ENCODE measurements at regions not wholly inside any gene's neighbourhood (a gene's known extent, or its start where the extent isn't known, plus 50 kb on each side); places are given as distances from the start of the nearest gene placed in this dataset.

- no peaks in the 10 kb centered on the region for H3K9me3 ChIP-seq (replicated peaks; ENCODE audit: insufficient read depth, low read length)
- TF ChIP-seq EZH2 (optimal IDR thresholded peaks at IDR 0.05; ENCODE audit: low read depth, low read length) (no peak), EZH2phosphoT487 (IDR thresholded peaks at IDR 0.05; ENCODE audit: low read length) (no peak), CTCF (IDR thresholded peaks at IDR 0.05; ENCODE audit: low read length) (no peak)
- no peak for DNase-seq
- no peaks in the 10 kb centered on the region for H4K20me1 ChIP-seq (ENCODE audit: insufficient read depth, low read length)
- no peaks in the 10 kb centered on the region for H3K4me1 ChIP-seq (ENCODE audit: low read length)
- H3K36me3 ChIP-seq (replicated peaks; ENCODE audit: insufficient read depth, low read length): no peaks in the 10 kb centered on the region
- H3K4me3 ChIP-seq (ENCODE audit: low read length): no peak overlapping the region
- no peak overlapping the region for H3K4me2 ChIP-seq (ENCODE audit: low read depth, low read length)
- H3K9ac ChIP-seq (ENCODE audit: low read length): no peak overlapping the region
- H3K79me2 ChIP-seq (ENCODE audit: low read length): no peaks in the 10 kb centered on the region
- H3K9me2 ChIP-seq (replicated peaks; ENCODE audit: insufficient read depth, low read length): no peaks in the 10 kb centered on the region
- no peaks in the 10 kb centered on the region for H3F3A ChIP-seq (ENCODE audit: insufficient read depth, low read length)
- H3K27me3 ChIP-seq (replicated peaks; ENCODE audit: insufficient read depth, low read length): no peaks in the 10 kb centered on the region
- H3K27ac ChIP-seq (ENCODE audit: low read length): no peak overlapping the region
- H2AFZ ChIP-seq (ENCODE audit: low read length): no peak overlapping the region
These were observed 648.0 kb downstream of the IRX1 start for GRCh38 chr5:4243479-4244264.

GRCh38 chr5:4244306-4244705, 648.7 kb downstream of the IRX1 start:
- Histone ChIP-seq H3K9me2 (replicated peaks; ENCODE audit: insufficient read depth, low read length) (no peaks in the 10 kb centered on the region), H3K4me1 (ENCODE audit: low read length) (no peaks in the 10 kb centered on the region), H3K27me3 (replicated peaks; ENCODE audit: insufficient read depth, low read length) (no peaks in the 10 kb centered on the region), H3K4me3 (ENCODE audit: low read length) (no peak overlapping the region), H3K27ac (ENCODE audit: low read length) (no peak overlapping the region), H3F3A (ENCODE audit: insufficient read depth, low read length) (no peaks in the 10 kb centered on the region), H2AFZ (ENCODE audit: low read length) (no peak overlapping the region), H3K9me3 (replicated peaks; ENCODE audit: insufficient read depth, low read length) (no peaks in the 10 kb centered on the region), H3K4me2 (ENCODE audit: low read depth, low read length) (no peak overlapping the region), H3K36me3 (replicated peaks; ENCODE audit: insufficient read depth, low read length) (no peaks in the 10 kb centered on the region), H4K20me1 (ENCODE audit: insufficient read depth, low read length) (no peaks in the 10 kb centered on the region), H3K9ac (ENCODE audit: low read length) (no peak overlapping the region), H3K79me2 (ENCODE audit: low read length) (no peaks in the 10 kb centered on the region)
- DNase-seq: no peak
- TF ChIP-seq EZH2 (optimal IDR thresholded peaks at IDR 0.05; ENCODE audit: low read depth, low read length) (no peak), CTCF (IDR thresholded peaks at IDR 0.05; ENCODE audit: low read length) (no peak), EZH2phosphoT487 (IDR thresholded peaks at IDR 0.05; ENCODE audit: low read length) (no peak)

GRCh38 chr5:4245076-4245475, 649.4 kb downstream of the IRX1 start:
- DNase-seq: no peak
- Histone ChIP-seq H3K79me2 (ENCODE audit: low read length) (no peaks in the 10 kb centered on the region), H3K9me3 (replicated peaks; ENCODE audit: insufficient read depth, low read length) (no peaks in the 10 kb centered on the region), H3K4me1 (ENCODE audit: low read length) (no peaks in the 10 kb centered on the region), H3K36me3 (replicated peaks; ENCODE audit: insufficient read depth, low read length) (no peaks in the 10 kb centered on the region), H3K9me2 (replicated peaks; ENCODE audit: insufficient read depth, low read length) (no peaks in the 10 kb centered on the region), H4K20me1 (ENCODE audit: insufficient read depth, low read length) (no peaks in the 10 kb centered on the region), H3K4me3 (ENCODE audit: low read length) (no peak overlapping the region), H3K27me3 (replicated peaks; ENCODE audit: insufficient read depth, low read length) (no peaks in the 10 kb centered on the region), H3K27ac (ENCODE audit: low read length) (no peak overlapping the region), H3K9ac (ENCODE audit: low read length) (no peak overlapping the region), H3K4me2 (ENCODE audit: low read depth, low read length) (no peak overlapping the region), H3F3A (ENCODE audit: insufficient read depth, low read length) (no peaks in the 10 kb centered on the region), H2AFZ (ENCODE audit: low read length) (no peak overlapping the region)
- TF ChIP-seq EZH2phosphoT487 (IDR thresholded peaks at IDR 0.05; ENCODE audit: low read length) (no peak), CTCF (IDR thresholded peaks at IDR 0.05; ENCODE audit: low read length) (no peak), EZH2 (optimal IDR thresholded peaks at IDR 0.05; ENCODE audit: low read depth, low read length) (no peak)

Measured in MM.1S (cell line).